Left ventricle myocardium inferior (tissue), 1 donor: ENCODE measurements at regions not wholly inside any gene's neighbourhood (a gene's known extent, or its start where the extent isn't known, plus 50 kb on each side); places are given as distances from the start of the nearest gene placed in this dataset.

Experiments used
- DNase-seq: peaks from one replicate; pipeline ENCODE4 v3.0.0-alpha.2; 2020
- H3K27ac ChIP-seq: fragments of 200-600 bp; replicated peaks from 2 replicates; pipeline ENCODE4 v1.8.0; 2021
- H3K27me3 ChIP-seq: fragments of 200-600 bp; 2 replicates; pipeline ENCODE4 v1.8.0; 2021; ENCODE audit warnings: low read depth
- H3K36me3 ChIP-seq: fragments of 200-600 bp; 2 replicates; pipeline ENCODE4 v1.8.0; 2021
- H3K4me1 ChIP-seq: fragments of 200-600 bp; 2 replicates; pipeline ENCODE4 v1.8.0; 2021
- H3K4me3 ChIP-seq: fragments of 200-600 bp; 2 replicates; pipeline ENCODE4 v1.8.0; 2021; ENCODE audit warnings: mild to moderate bottlenecking, moderate library complexity
- H3K9me3 ChIP-seq: fragments of 200-600 bp; replicated peaks from 2 replicates; pipeline ENCODE4 v1.8.0; 2021
- intact Hi-C: fragments of 100-400 bp; cut with micrococcal nuclease; formaldehyde crosslinking; loops from one replicate; pipeline ENCODE4 v1.11.0; 2022
- TF ChIP-seq, protein P1 (sequence below): fragments of 200-600 bp; IDR thresholded peaks from 2 replicates; pipeline ENCODE4 v1.8.0; 2021; ENCODE audit warnings: antibody characterized with exemption, mild to moderate bottlenecking, borderline replicate concordance
- donor health status: DM: no; HTN: yes; CAD: no; lungs with severe emphysema.

DNA sequence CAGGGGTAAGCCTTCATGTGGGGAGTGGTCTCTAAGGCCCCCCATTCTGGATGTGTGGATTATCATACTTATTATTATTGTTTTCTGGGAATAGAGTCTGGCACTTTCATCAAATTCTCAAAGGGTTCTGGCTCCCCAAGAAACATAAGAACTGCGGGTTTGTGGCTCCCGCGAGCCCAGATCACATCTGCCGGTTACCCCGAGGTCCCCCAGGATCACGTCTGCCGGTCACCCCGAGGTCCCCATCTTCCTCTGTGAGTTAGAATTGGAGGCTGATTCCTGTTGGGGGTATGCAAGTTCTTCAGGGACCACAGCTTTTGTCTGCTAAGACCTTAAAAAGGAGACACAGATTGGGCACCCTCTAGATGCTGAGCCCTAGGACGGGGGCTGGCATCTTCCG is 116.7 kb upstream of the FRMD1 start:
- no peak overlapping the region for H3K4me3 ChIP-seq
- intact Hi-C loops: no loop called here
- TF ChIP-seq, protein P1, sequence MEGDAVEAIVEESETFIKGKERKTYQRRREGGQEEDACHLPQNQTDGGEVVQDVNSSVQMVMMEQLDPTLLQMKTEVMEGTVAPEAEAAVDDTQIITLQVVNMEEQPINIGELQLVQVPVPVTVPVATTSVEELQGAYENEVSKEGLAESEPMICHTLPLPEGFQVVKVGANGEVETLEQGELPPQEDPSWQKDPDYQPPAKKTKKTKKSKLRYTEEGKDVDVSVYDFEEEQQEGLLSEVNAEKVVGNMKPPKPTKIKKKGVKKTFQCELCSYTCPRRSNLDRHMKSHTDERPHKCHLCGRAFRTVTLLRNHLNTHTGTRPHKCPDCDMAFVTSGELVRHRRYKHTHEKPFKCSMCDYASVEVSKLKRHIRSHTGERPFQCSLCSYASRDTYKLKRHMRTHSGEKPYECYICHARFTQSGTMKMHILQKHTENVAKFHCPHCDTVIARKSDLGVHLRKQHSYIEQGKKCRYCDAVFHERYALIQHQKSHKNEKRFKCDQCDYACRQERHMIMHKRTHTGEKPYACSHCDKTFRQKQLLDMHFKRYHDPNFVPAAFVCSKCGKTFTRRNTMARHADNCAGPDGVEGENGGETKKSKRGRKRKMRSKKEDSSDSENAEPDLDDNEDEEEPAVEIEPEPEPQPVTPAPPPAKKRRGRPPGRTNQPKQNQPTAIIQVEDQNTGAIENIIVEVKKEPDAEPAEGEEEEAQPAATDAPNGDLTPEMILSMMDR: no peak
- DNase-seq: no peak
- peaks cover 91% of the 10 kb centered on the region for H3K27me3 ChIP-seq
- H3K4me1 ChIP-seq: no peaks in the 10 kb centered on the region
- H3K27ac ChIP-seq: no peak overlapping the region
- H3K9me3 ChIP-seq: no peaks in the 10 kb centered on the region
- no peaks in the 10 kb centered on the region for H3K36me3 ChIP-seq

DNA sequence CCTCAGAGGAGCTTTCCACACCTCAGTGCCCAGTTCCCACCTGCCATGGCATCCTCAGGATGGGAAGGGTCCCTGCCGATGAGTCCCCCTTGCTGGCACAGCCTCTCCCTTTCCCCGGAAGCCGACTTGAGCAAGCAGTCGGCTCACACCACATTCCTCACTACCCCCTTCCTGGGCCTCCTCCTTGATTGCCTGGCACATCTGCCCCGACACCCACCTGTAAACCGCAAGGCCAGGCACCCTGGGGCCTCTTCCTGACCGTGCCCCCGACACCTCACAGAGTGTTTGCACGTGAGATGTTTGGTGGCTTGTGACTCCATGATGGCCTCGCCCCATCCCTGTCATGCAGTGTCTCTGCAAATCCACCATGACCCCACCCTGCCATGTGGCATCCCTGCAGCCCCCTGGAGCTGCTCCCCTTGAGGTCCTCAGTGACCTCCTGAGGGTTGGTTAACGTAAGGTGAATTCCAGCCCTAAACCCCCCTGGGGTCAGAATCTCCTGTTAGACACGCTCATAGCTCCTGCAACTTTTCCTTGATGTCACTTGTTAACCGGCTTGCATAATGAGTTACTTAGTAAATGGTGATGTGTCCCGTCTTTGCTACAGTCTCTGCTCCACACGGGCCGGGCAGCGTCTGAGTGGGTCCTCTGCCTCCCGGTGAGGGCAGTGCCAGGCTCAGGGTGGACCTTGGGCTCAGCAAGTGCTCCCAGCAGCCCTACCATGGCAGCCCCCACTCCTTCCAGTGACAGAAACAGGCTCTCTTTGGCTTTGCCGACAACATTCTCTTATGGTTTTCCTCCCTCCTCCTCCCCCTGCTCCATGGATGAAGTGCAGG is 115.9 kb upstream of the FRMD1 start:
- no peaks in the 10 kb centered on the region for H3K36me3 ChIP-seq
- no peaks in the 10 kb centered on the region for H3K9me3 ChIP-seq
- H3K27ac ChIP-seq: no peak overlapping the region
- no peak overlapping the region for H3K4me3 ChIP-seq
- intact Hi-C loops: no loop called here
- no peaks in the 10 kb centered on the region for H3K4me1 ChIP-seq
- TF ChIP-seq, protein P1: no peak
- H3K27me3 ChIP-seq: peaks cover 91% of the 10 kb centered on the region
- no peak for DNase-seq

DNA sequence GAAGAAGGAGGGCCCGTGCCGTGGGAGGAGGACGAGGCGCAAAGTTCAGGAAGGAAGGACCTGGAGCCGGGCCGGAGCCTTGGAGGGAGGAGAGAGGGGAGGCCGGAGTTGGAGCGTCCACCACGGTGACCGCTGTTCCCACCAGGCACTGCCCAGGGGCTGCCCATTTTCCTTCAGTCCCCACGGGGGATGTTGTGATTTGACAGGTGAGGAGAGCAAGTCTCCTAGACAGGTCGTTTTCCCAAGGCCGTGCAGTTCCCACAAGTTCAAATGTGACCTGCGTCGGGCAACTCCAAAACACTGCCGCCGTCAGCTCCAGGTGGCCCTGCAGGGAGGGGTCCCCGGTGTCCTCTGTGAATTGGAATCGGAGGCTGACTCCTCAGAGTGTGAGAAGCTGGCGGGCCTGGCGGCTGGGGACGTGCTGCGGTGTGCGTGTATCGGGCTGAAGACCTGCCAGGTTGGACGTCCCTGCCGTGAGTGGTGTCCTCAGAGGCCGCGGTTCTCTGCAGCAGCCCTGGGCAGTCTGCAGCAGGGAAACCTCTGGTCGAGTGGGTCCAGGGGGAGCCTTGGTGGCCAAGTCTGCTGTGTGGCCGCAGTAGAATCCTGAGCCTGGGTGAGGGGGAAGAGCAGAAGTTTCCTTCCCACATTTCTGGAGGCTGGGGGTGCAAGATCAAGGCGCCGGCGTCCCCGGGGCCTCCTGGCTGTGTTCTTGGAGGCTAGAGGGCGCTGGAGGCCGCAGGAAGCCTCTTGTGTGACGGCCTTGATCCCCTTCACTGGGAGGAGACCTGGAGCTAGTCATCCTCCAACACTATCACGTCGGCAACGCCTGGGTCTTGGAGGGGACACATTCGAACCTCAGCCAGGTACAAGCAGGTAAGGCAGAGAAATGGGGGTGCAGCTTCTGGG is 115.1 kb upstream of the FRMD1 start:
- TF ChIP-seq, protein P1: no peak
- intact Hi-C loops: no loop called here
- no peak for DNase-seq
- H3K36me3 ChIP-seq: no peaks in the 10 kb centered on the region
- no peak overlapping the region for H3K4me3 ChIP-seq
- peaks cover 91% of the 10 kb centered on the region for H3K27me3 ChIP-seq
- no peaks in the 10 kb centered on the region for H3K9me3 ChIP-seq
- H3K4me1 ChIP-seq: no peaks in the 10 kb centered on the region
- no peak overlapping the region for H3K27ac ChIP-seq

DNA sequence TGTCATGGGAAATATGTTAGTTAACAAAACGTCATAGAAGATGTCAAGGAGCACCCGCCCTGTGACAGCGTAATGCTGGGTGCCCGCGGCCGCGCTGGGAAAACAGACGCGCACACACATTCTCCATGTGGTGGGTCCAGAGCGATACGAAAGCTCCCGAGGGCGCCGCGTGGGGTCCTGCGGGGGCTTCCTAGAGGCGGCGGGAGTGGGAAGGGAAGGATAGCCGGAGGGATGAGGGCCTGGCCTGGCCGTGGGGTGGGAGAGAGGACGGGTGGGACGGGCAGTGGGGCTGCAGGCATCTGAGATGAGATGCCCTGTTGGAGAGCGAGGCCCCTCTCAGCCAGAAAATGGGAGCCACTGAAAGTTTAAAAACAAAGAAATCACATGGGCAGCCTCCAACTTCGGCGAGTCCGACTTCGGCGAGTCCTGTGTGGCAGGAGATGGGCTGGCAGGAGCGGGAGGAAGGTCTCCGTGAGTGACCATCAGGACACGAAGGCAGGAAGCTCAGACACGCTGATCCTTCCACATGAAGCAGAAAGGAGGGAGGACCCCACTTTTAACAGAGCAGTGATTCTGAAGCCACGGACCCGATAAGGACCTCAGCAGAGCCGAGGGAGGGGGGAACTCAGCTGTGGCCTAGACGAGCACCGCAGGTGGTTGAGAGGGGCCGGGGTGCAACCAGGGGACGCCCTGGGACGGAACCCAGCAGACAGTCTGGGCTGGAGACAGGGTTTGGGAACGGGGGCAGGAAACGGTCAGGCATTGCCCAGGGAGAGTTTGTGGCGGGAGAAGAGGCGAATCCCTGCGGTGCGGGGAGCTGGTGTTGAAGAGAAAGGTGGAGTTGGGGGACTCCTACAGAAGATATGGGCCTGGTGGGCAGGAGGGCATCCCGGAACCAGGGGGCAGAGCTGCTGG is 114.1 kb upstream of the FRMD1 start:
- H3K27ac ChIP-seq: no peak overlapping the region
- DNase-seq: no peak
- H3K9me3 ChIP-seq: no peaks in the 10 kb centered on the region
- TF ChIP-seq, protein P1: no peak
- no peaks in the 10 kb centered on the region for H3K36me3 ChIP-seq
- H3K27me3 ChIP-seq: peaks cover 87% of the 10 kb centered on the region
- intact Hi-C loops: no loop called here
- no peak overlapping the region for H3K4me3 ChIP-seq
- no peaks in the 10 kb centered on the region for H3K4me1 ChIP-seq
